Karpas-422 (cell line): ENCODE measurements at regions not wholly inside any gene's neighbourhood (a gene's known extent, or its start where the extent isn't known, plus 50 kb on each side); places are given as distances from the start of the nearest gene placed in this dataset.

Experiments
- DNase-seq: peaks from one replicate; pipeline ENCODE4 v3.0.0-alpha.2; 2015
- H2AFZ ChIP-seq: fragments of 200-600 bp; sonication (generic); 2 replicates; pipeline ENCODE4 v1.6.1; 2014; ENCODE audit warnings: antibody characterized with exemption, low read length, mixed read lengths
- H3K27ac ChIP-seq: fragments of 200-600 bp; sonication (generic); 2 replicates; pipeline ENCODE4 v1.5.1; 2014; ENCODE audit warnings: mild to moderate bottlenecking, low read length, moderate library complexity
- H3K27me3 ChIP-seq: fragments of 200-600 bp; sonication (generic); 2 replicates; pipeline ENCODE4 v1.6.1; 2014; ENCODE audit warnings: low read length, mixed read lengths
- H3K36me3 ChIP-seq: fragments of 200-600 bp; sonication (generic); 2 replicates; pipeline ENCODE4 v1.6.1; 2014; ENCODE audit warnings: low read length, mixed read lengths; ENCODE audit not compliant: insufficient read depth
- H3K4me1 ChIP-seq: fragments of 200-600 bp; sonication (generic); 2 replicates; pipeline ENCODE4 v1.6.1; 2014; ENCODE audit warnings: mild to moderate bottlenecking, low read length, mixed read lengths
- H3K4me2 ChIP-seq: fragments of 200-600 bp; sonication (generic); 2 replicates; pipeline ENCODE4 v1.6.1; 2014; ENCODE audit warnings: low read length, low read depth, mild to moderate bottlenecking; ENCODE audit not compliant: poor library complexity, severe bottlenecking
- H3K4me3 ChIP-seq: fragments of 200-600 bp; sonication (generic); 2 replicates; pipeline ENCODE4 v1.5.1; 2014; ENCODE audit warnings: mild to moderate bottlenecking, antibody characterized with exemption, low read length, mixed read lengths
- H3K79me2 ChIP-seq: fragments of 200-600 bp; sonication (generic); 2 replicates; pipeline ENCODE4 v1.6.1; 2014; ENCODE audit warnings: mild to moderate bottlenecking, low read length, mixed read lengths
- H3K9ac ChIP-seq: fragments of 200-600 bp; sonication (generic); 2 replicates; pipeline ENCODE4 v1.6.0; 2014; ENCODE audit warnings: low read length
- H3K9me2 ChIP-seq: fragments of 200-600 bp; sonication (generic), shearing (Covaris generic); replicated peaks from 2 replicates; pipeline ENCODE4 v1.6.0; 2014; ENCODE audit warnings: mild to moderate bottlenecking, low read length, moderate library complexity; ENCODE audit not compliant: insufficient read depth
- H3K9me3 ChIP-seq: fragments of 300-700, 200-600 bp; sonication (generic); 2 replicates; pipeline ENCODE4 v1.6.1; 2014; ENCODE audit warnings: low read length, mixed read lengths
- H4K20me1 ChIP-seq: fragments of 200-600 bp; sonication (generic); 2 replicates; pipeline ENCODE4 v1.6.1; 2014; ENCODE audit warnings: mild to moderate bottlenecking, antibody characterized with exemption, low read length, low read depth; ENCODE audit not compliant: insufficient read depth

DNA sequence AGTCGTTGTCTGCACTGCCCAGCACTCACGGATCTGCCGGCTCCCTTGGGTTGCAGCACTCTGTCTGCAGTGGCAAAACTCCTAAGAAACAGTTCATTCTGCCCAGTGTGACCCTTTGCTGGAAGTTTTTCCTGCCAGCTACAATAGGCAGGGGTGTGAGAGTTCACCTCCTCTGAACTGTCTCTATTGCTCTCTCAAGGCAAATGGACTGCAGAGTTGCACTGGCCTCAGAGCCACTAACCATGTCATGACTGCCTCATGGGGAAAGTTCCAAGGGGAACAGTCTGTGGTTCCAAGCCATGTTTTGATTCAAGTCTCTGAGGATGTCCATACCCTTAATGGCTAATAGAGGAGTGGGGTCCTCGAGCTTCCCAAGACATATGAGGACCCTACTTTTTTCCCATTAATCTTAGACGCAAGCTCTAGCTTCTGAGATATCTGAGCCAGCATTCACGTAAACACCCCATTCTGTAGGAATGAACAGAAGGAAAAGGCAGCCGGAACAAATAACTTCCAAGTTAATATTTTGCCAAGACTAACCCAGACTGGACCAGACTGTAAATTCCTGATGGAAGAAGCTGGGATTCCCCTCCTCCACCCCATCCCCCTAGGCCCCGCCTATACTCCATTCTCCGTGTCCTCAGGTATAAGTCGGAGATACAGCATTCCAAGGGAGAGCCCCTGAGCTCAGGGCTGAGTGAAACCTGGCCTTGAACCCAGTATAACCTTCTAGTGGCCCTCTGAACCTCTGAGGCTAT lies 93.8 kb upstream of the AKT3 start:
- Histone ChIP-seq H3K9me2 (no peaks in the 10 kb centered on the region), H3K4me1 (no peaks in the 10 kb centered on the region), H3K27ac (no peak overlapping the region), H2AFZ (no peak overlapping the region), H3K27me3 (no peaks in the 10 kb centered on the region), H3K36me3 (no peaks in the 10 kb centered on the region), H3K9ac (no peak overlapping the region), H4K20me1 (no peaks in the 10 kb centered on the region), H3K4me2 (no peak overlapping the region), H3K79me2 (no peaks in the 10 kb centered on the region), H3K9me3 (no peaks in the 10 kb centered on the region), H3K4me3 (no peak overlapping the region)
- DNase-seq: no peak

DNA sequence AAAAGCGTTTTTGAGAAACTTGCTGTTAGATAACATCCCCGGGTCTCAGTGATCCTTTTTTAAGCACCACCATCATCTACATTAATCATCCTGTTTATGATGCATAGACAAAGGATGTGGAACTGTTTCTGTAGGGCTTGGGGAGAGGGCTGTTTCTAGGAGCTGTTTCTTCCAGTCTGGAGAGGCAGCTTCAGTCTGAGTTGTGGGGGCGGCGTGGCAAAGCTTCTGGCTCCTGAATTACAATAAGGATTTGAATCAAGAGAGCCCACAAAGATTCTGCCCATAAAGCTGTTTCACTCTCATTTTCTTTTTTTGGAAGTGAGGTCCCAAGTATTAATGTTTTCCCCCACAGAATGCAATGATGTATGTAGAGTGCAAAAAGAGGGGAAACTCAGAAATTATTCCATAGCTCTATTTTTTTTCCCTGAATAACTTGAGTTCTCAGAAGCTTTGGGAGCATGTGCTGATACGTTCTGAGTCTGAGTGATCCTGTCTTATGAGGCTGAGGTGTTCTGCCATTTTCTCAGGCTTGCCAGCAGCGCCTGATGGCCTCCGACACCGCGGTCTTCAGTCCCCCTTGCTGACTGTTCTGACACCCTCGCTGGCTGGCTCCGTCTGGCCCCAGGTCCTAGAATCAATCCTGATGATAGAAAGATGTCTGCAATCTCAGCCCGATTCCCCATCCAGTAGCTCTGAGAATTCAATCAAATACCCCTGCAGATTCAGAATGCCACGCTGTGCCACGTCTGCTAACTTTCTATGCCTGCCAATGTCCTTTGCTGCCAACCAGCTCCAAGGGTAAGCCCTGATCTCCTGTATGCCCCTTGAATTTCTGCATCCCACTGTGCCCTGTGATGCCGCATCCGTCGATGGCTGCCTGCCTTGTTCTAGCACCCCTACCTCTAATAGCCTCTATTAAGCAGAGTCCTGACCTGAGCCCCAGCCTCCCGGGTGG lies 92.4 kb upstream of the AKT3 start:
- Histone ChIP-seq H3K36me3 (no peaks in the 10 kb centered on the region), H3K9ac (no peak overlapping the region), H3K4me3 (no peak overlapping the region), H3K9me3 (no peaks in the 10 kb centered on the region), H3K27me3 (no peaks in the 10 kb centered on the region), H3K79me2 (no peaks in the 10 kb centered on the region), H2AFZ (no peak overlapping the region), H3K4me1 (no peaks in the 10 kb centered on the region), H3K9me2 (no peaks in the 10 kb centered on the region), H3K4me2 (no peak overlapping the region), H3K27ac (no peak overlapping the region), H4K20me1 (no peaks in the 10 kb centered on the region)
- DNase-seq: no peak

DNA sequence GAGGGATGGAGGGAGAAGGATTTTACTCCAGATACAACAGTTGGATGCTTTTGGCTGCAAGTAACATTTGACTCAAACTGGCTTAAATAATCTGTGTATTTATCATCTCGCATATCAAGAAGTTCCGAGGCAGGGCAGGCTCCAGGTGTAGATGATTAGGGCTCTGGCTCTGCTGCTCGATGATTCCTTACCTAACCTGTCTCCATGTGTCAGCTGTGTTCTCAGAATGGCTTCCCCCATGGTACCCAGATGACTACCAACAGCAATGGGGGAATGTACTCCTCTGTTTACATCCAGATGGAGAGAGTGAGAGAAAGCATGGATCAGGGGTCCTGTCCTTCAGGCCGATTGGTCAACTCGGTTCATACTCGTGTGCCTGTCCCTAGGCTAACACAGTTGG lies 90.4 kb upstream of the AKT3 start:
- Histone ChIP-seq H2AFZ (no peak overlapping the region), H4K20me1 (no peaks in the 10 kb centered on the region)

DNA sequence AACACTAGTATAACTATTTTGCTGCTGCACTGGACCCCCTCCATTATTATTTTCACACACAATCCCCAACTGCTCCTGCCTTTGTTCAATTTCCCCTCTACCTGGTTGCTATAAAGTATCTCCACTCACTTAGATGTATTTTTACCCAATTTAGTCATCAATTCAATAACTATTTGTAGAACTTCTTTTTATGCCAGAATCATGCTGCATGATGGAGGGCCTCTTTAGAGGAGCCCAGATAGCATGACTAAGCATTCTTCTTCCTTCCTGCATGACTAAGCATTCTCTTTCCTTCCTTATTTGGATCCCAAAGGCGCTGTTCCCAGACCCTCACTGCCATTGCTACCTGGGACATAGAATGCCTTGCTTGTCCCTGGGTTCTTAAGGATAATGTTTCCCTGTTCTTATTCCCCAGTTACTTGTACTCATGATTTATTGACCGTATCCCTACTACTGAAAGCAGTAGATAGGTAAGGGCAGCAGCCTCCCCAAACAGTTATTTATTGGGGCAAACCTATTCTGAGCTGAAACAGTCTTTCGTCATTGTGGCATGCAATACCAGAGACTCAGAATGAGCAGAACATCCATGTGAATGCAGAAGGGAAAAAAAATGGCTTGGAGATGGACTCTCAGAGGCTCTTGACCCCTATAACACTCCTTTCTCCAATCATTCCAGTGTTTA lies 89.3 kb upstream of the AKT3 start:
- DNase-seq: no peak
- H3K9me3 ChIP-seq: no peaks in the 10 kb centered on the region
- H2AFZ ChIP-seq: no peak overlapping the region
- H3K4me1 ChIP-seq: no peaks in the 10 kb centered on the region
- H4K20me1 ChIP-seq: no peaks in the 10 kb centered on the region
- H3K79me2 ChIP-seq: no peaks in the 10 kb centered on the region
- H3K4me2 ChIP-seq: no peak overlapping the region
- no peaks in the 10 kb centered on the region for H3K36me3 ChIP-seq
- H3K9ac ChIP-seq: no peak overlapping the region
- H3K27me3 ChIP-seq: no peaks in the 10 kb centered on the region
- no peaks in the 10 kb centered on the region for H3K9me2 ChIP-seq
- H3K4me3 ChIP-seq: no peak overlapping the region
- no peak overlapping the region for H3K27ac ChIP-seq

More for the DNA sequence above, 90.4 kb upstream of the AKT3 start:
- DNase-seq: no peak
- H3K36me3 ChIP-seq: no peaks in the 10 kb centered on the region
- no peaks in the 10 kb centered on the region for H3K27me3 ChIP-seq
- no peaks in the 10 kb centered on the region for H3K79me2 ChIP-seq
- H3K27ac ChIP-seq: no peak overlapping the region
- H3K4me2 ChIP-seq: no peak overlapping the region
- H3K9ac ChIP-seq: no peak overlapping the region
- H3K4me3 ChIP-seq: no peak overlapping the region
- H3K9me2 ChIP-seq: no peaks in the 10 kb centered on the region
- no peaks in the 10 kb centered on the region for H3K4me1 ChIP-seq
- H3K9me3 ChIP-seq: no peaks in the 10 kb centered on the region

DNA sequence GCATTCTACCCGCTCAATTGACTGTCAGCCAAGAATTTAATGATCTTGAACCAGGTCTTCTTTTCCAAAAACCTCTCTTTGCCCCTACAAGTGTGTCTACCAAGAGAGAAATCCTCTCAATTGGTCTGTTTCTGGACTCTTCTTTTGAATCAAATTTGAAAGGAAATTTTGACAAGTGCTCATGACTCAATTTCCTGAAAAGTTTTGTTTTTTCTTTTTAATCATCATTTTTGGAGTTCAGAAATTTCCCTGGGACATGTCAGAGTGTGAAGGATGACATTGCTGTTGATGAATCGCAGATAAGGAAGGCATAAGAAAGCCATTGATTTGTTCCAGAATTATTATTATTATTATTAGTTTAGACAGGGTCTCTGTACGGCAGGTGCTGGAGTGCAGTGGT lies 88.2 kb upstream of the AKT3 start:
- Histone ChIP-seq H4K20me1 (no peaks in the 10 kb centered on the region), H3K4me1 (no peaks in the 10 kb centered on the region), H3K9me2 (no peaks in the 10 kb centered on the region), H3K4me3 (no peak overlapping the region), H3K9ac (no peak overlapping the region), H3K4me2 (no peak overlapping the region), H3K27ac (no peak overlapping the region), H3K27me3 (no peaks in the 10 kb centered on the region), H3K9me3 (no peaks in the 10 kb centered on the region), H2AFZ (no peak overlapping the region), H3K36me3 (no peaks in the 10 kb centered on the region), H3K79me2 (no peaks in the 10 kb centered on the region)
- DNase-seq: no peak

DNA sequence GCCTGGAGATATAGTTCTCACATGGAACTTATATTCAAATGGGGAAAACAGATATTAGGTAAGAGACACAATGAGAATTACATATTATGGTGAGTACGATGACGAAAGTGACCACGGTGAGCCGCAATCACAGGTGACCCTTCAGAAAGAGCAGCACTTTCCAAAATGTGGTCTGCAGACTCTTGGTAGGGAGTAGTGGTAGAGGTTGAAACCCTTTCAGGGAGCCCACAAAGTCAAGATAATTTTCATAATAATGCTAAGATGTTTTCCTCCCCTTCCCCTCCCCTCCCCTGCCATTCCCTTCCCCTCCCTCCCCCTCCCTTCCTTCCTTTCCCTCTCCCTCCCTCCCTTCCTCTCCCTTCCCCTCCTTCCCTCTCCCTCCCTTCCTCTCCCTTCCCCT lies 83.5 kb upstream of the AKT3 start:
- Histone ChIP-seq H3K9me3 (no peaks in the 10 kb centered on the region), H3K27ac (no peak overlapping the region), H3K4me1 (no peaks in the 10 kb centered on the region), H3K9me2 (no peaks in the 10 kb centered on the region), H3K36me3 (no peaks in the 10 kb centered on the region), H3K4me2 (no peak overlapping the region), H2AFZ (no peak overlapping the region), H3K79me2 (no peaks in the 10 kb centered on the region), H3K4me3 (no peak overlapping the region), H3K9ac (no peak overlapping the region), H4K20me1 (no peaks in the 10 kb centered on the region), H3K27me3 (no peaks in the 10 kb centered on the region)
- DNase-seq: no peak

DNA sequence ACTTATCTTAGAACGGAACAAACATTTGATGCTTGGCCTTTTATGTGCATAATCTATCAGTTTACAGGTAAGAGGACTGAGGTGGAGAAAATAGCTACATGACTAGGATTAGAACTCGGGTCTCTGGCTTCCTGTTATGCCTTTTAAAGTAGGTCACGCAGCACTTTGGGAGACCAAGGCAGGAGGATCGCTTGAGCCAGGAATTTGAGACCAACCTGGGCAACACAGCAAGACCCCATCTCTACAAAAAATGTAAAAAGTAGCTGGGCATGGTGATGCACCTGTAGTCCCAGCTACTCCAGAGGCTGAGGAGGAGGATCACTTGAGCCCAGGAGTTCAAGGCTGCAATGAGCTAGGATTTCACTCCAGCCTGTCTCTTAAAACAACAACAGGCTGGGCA lies 81.9 kb upstream of the AKT3 start:
- H3K27me3 ChIP-seq: no peaks in the 10 kb centered on the region
- H3K4me1 ChIP-seq: no peaks in the 10 kb centered on the region
- H4K20me1 ChIP-seq: no peaks in the 10 kb centered on the region
- no peaks in the 10 kb centered on the region for H3K79me2 ChIP-seq
- H3K27ac ChIP-seq: no peak overlapping the region
- no peaks in the 10 kb centered on the region for H3K9me3 ChIP-seq
- H3K36me3 ChIP-seq: no peaks in the 10 kb centered on the region
- H2AFZ ChIP-seq: no peak overlapping the region
- no peak overlapping the region for H3K9ac ChIP-seq
- DNase-seq: no peak
- H3K9me2 ChIP-seq: no peaks in the 10 kb centered on the region
- H3K4me3 ChIP-seq: no peak overlapping the region
- H3K4me2 ChIP-seq: no peak overlapping the region
